H1 (cell line): ENCODE measurements at regions not wholly inside any gene's neighbourhood (a gene's known extent, or its start where the extent isn't known, plus 50 kb on each side); places are given as distances from the start of the nearest gene placed in this dataset.

ENCODE experiments used
- CTCF ChIA-PET: fragments of 300-600 bp; sonication (Branson Sonifier 250); formaldehyde crosslinking; loops from one replicate; lab custom pipeline; 2021; ENCODE audit not compliant: partially characterized antibody; lab: Charles Lee
- POLR2A ChIA-PET: fragments of 300-600 bp; sonication (Branson Sonifier 250); formaldehyde crosslinking; loops from one replicate; lab custom pipeline; 2021; ENCODE audit warnings: inconsistent platforms; ENCODE audit not compliant: partially characterized antibody; lab: Charles Lee
- DNase-seq, 2 experiments: peaks; one replicate each; pipeline versions ENCODE4 v3.0.0 to v3.0.0-alpha.2; 2010 to 2022; ENCODE audit warnings: low spot score in 2 of 2, low read depth in 1 of 2, mixed read lengths in 1 of 2
- FAIRE-seq: peaks from 2 replicates; lab custom pipeline; 2011; peaks lifted over from hg19 to GRCh38; lab: Jason Lieb, UNC
- H2AFZ ChIP-seq: 2 replicates; pipeline ENCODE4 v1.8.1; 2012; ENCODE audit warnings: low read length, inconsistent platforms
- H2AK5ac ChIP-seq: 2 replicates; pipeline ENCODE4 v1.6.1; 2013; ENCODE audit warnings: low read depth, low read length
- H2BK120ac ChIP-seq: replicated peaks from 2 replicates; pipeline ENCODE3; 2013; ENCODE audit warnings: low read depth, low read length, inconsistent platforms
- H2BK12ac ChIP-seq: 2 replicates; pipeline ENCODE4 v1.6.1; 2013; ENCODE audit warnings: low read depth, low read length
- H2BK15ac ChIP-seq: 2 replicates; pipeline ENCODE4 v1.6.1; 2013; ENCODE audit warnings: low read length
- H2BK20ac ChIP-seq: 2 replicates; pipeline ENCODE4 v1.6.1; 2013; ENCODE audit warnings: low read length
- H2BK5ac ChIP-seq: 2 replicates; pipeline ENCODE4 v1.6.1; 2013; ENCODE audit warnings: low read depth, low read length
- H3K14ac ChIP-seq: 2 replicates; pipeline ENCODE4 v1.6.1; 2013; ENCODE audit warnings: inconsistent platforms; ENCODE audit not compliant: insufficient read length
- H3K18ac ChIP-seq: 2 replicates; pipeline ENCODE4 v1.6.1; 2013; ENCODE audit warnings: low read length; ENCODE audit errors: extremely low read depth
- H3K23ac ChIP-seq: 2 replicates; pipeline ENCODE4 v1.6.1; 2013; ENCODE audit warnings: inconsistent platforms; ENCODE audit not compliant: insufficient read length
- H3K23me2 ChIP-seq: 2 replicates; pipeline ENCODE4 v1.6.1; 2013; ENCODE audit warnings: low read depth, low read length
- H3K27ac ChIP-seq: 2 replicates; pipeline ENCODE4 v1.6.1; 2011; ENCODE audit warnings: low read depth, low read length, inconsistent platforms
- H3K27me3 ChIP-seq, 4 experiments: replicated peaks in 1 of 4; 1 replicate in 1 of 4; 2 replicates in 3 of 4; pipeline versions ENCODE4 v1.6.1 to v1.8.1; 2011 to 2013; ENCODE audit warnings: low read length in 3 of 4, mild to moderate bottlenecking in 3 of 4, inconsistent platforms in 2 of 4, mixed read lengths in 2 of 4, moderate library complexity in 1 of 4; ENCODE audit not compliant: control insufficient read depth in 3 of 4, insufficient read depth in 3 of 4; ENCODE audit errors: extremely low read depth in 1 of 4
- H3K36me3 ChIP-seq, 4 experiments: 2 replicates each; pipeline versions ENCODE4 v1.6.1 to v1.8.1; 2011 to 2013; ENCODE audit warnings: mild to moderate bottlenecking in 4 of 4, low read length in 3 of 4, moderate library complexity in 2 of 4, control low read depth in 1 of 4, inconsistent platforms in 1 of 4; ENCODE audit not compliant: insufficient read depth in 4 of 4, control insufficient read depth in 2 of 4
- H3K4ac ChIP-seq: replicated peaks from 2 replicates; pipeline ENCODE3; 2013; ENCODE audit warnings: low read length, low read depth, mixed read lengths, inconsistent platforms; ENCODE audit not compliant: insufficient read length
- H3K4me1 ChIP-seq, 4 experiments: replicated peaks in 1 of 4; 1 replicate in 1 of 4; 2 replicates in 3 of 4; pipeline versions ENCODE4 v1.6.1 to v1.8.1; 2011 to 2013; ENCODE audit warnings: low read length in 3 of 4, inconsistent platforms in 2 of 4, mixed read lengths in 1 of 4; ENCODE audit not compliant: insufficient read depth in 4 of 4, control insufficient read depth in 3 of 4
- H3K4me2 ChIP-seq, 2 experiments: 2 replicates each; pipeline versions ENCODE4 v1.6.1 to v1.8.1; 2011 to 2013; ENCODE audit warnings: low read depth in 2 of 2, low read length in 2 of 2, control low read depth in 1 of 2, inconsistent platforms in 1 of 2, mild to moderate bottlenecking in 1 of 2; ENCODE audit not compliant: insufficient read depth in 1 of 2
- H3K4me3 ChIP-seq, 4 experiments: fragments of 200-600, 300-600 bp in 1 of 4; sonication (generic), shearing (Covaris generic), sonication (Bioruptor Twin) in 1 of 4; 2 replicates each; pipeline versions ENCODE4 v1.5.1 to v1.8.1; 2011 to 2016; ENCODE audit warnings: low read length in 4 of 4, low read depth in 3 of 4, control low read depth in 2 of 4, inconsistent platforms in 2 of 4, mild to moderate bottlenecking in 2 of 4, mixed read lengths in 1 of 4, moderate library complexity in 1 of 4; ENCODE audit not compliant: insufficient read depth in 2 of 4; ENCODE audit errors: extremely low read depth in 1 of 4
- H3K56ac ChIP-seq: replicated peaks from 2 replicates; pipeline ENCODE3; 2013; ENCODE audit warnings: low read depth, mild to moderate bottlenecking, mixed read lengths, low read length, inconsistent platforms; ENCODE audit not compliant: insufficient read length
- H3K79me1 ChIP-seq: 2 replicates; pipeline ENCODE4 v1.6.1; 2013; ENCODE audit warnings: low read depth, low read length, control low read depth
- H3K79me2 ChIP-seq, 2 experiments: 2 replicates each; pipeline versions ENCODE4 v1.6.1 to v1.8.1; 2012 to 2013; ENCODE audit warnings: low read length in 2 of 2, mild to moderate bottlenecking in 2 of 2, inconsistent platforms in 1 of 2; ENCODE audit not compliant: insufficient read depth in 2 of 2, control insufficient read depth in 1 of 2
- H3K9ac ChIP-seq, 4 experiments: replicated peaks in 1 of 4; 1 replicate in 1 of 4; 2 replicates in 3 of 4; pipeline versions ENCODE4 v1.6.1 to v1.8.1; 2011 to 2013; ENCODE audit warnings: low read depth in 3 of 4, low read length in 3 of 4, control low read depth in 2 of 4, mild to moderate bottlenecking in 2 of 4, moderate library complexity in 2 of 4, inconsistent platforms in 1 of 4; ENCODE audit errors: extremely low read depth in 1 of 4
- H3K9me3 ChIP-seq, 2 experiments: 2 replicates each; pipeline versions ENCODE4 v1.6.1 to v1.8.1; 2012 to 2013; ENCODE audit warnings: mild to moderate bottlenecking in 2 of 2, moderate library complexity in 2 of 2, control low read depth in 1 of 2, inconsistent platforms in 1 of 2, low read depth in 1 of 2, low read length in 1 of 2, mixed read lengths in 1 of 2; ENCODE audit not compliant: insufficient read depth in 2 of 2
- H4K20me1 ChIP-seq, 2 experiments: replicated peaks in 1 of 2; 2 replicates each; pipeline versions ENCODE3 to v1.8.1; 2011 to 2013; ENCODE audit warnings: inconsistent platforms in 2 of 2, low read length in 2 of 2, mild to moderate bottlenecking in 1 of 2; ENCODE audit not compliant: insufficient read depth in 2 of 2, control insufficient read depth in 1 of 2
- H4K5ac ChIP-seq: 2 replicates; pipeline ENCODE4 v1.6.1; 2013; ENCODE audit warnings: low read length, low read depth, mixed read lengths, inconsistent platforms; ENCODE audit not compliant: insufficient read length
- H4K8ac ChIP-seq: 2 replicates; pipeline ENCODE4 v1.8.0; 2013; ENCODE audit warnings: mild to moderate bottlenecking, moderate library complexity, low read length, inconsistent platforms; ENCODE audit not compliant: insufficient read depth; ENCODE audit errors: extremely low read depth
- H4K91ac ChIP-seq: replicated peaks from 2 replicates; pipeline ENCODE3; 2013; ENCODE audit warnings: low read length, mixed read lengths, inconsistent platforms; ENCODE audit not compliant: insufficient read length
- CTCF ChIP-seq, 3 experiments: IDR thresholded peaks; 1 replicate in 2 of 3; 2 replicates in 1 of 3; pipeline versions ENCODE4 v1.5.1 to v1.6.1; 2011; ENCODE audit warnings: low read length in 3 of 3, mild to moderate bottlenecking in 3 of 3, inconsistent platforms in 2 of 3, low read depth in 1 of 3, moderate library complexity in 1 of 3; ENCODE audit not compliant: insufficient read depth in 1 of 3; ENCODE audit errors: control extremely low read depth in 1 of 3
- RAD21 ChIP-seq, 2 experiments: IDR thresholded peaks in 1 of 2; conservative IDR thresholded peaks in 1 of 2; 2 replicates each; pipeline ENCODE4 v1.6.1; 2011; ENCODE audit warnings: low read depth in 2 of 2, low read length in 2 of 2, improper control_type of control experiment in 1 of 2, inconsistent platforms in 1 of 2, mild to moderate bottlenecking in 1 of 2, moderate library complexity in 1 of 2
- WGBS, 2 experiments: shearing (Covaris generic) in 1 of 2; methylation state at CpG; one replicate each; pipeline versions ENCODE4 v1.1.6 to v1.1.7; 2013 to 2015; ENCODE audit warnings: low lambda C conversion rate in 2 of 2, mixed read lengths in 2 of 2, inconsistent platforms in 1 of 2, low coverage in 1 of 2, missing lambda C conversion rate in 1 of 2; ENCODE audit not compliant: insufficient replicate concordance in 2 of 2, insufficient coverage in 1 of 2, insufficient read length in 1 of 2; ENCODE audit errors: extremely low coverage in 1 of 2, missing lambda C conversion rate in 1 of 2; 5-methylcytosine and 5-hydroxymethylcytosine counted together
- TF ChIP-seq, protein P1 (sequence below): IDR thresholded peaks from 2 replicates; pipeline ENCODE4 v1.6.1; 2012; ENCODE audit warnings: inconsistent platforms

DNA sequence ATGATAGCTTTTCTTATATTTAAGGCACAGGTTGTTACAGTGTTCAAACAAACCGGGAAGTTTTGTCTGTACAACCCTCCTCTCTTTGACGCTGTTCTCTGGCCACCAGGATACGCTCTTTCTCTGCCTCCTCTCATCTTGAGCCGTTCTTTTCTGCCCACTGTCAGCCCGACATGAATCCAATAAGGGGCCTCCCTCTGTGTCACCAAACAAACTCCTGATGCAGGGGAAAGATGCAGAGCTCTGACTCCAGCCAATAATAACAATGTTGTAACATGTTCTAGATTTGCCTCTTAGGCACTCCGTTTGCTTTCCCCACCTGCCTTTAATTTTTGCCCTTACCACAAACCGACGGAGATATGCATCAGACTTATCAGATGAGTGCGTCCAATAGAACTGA, 449.3 kb downstream of the SLC4A3 start:
- H3K4me2 ChIP-seq: no peak overlapping the region
- no peak overlapping the region for H3K18ac ChIP-seq
- ChIA-PET CTCF (interaction anchor here (1.4 to 2.7 kb wide), 3 partner anchors 9 to 23 kb away, joined by 3 to 11 read pairs (median 4); no protein-coding TSS in a partner anchor), POLR2A (no interaction called here)
- FAIRE-seq (no peak), DNase-seq (no peak)
- no peak overlapping the region for H2BK20ac ChIP-seq
- H3K56ac ChIP-seq: no peak overlapping the region
- H2AFZ ChIP-seq: no peak overlapping the region
- H2BK12ac ChIP-seq: no peak overlapping the region
- H3K23ac ChIP-seq: no peak overlapping the region
- TF ChIP-seq RAD21 (IDR thresholded peaks at IDR 0.05 in 1 of 2, conservative IDR thresholded peaks at IDR 0.05 in 1 of 2; ENCODE audit: low read depth in 2 of 2, low read length in 2 of 2): peak; percentile 47 to 57
- TF ChIP-seq CTCF (IDR thresholded peaks at IDR 0.05; ENCODE audit: control extremely low read depth in 1 of 3, insufficient read depth in 1 of 3, low read depth in 1 of 3, low read length in 3 of 3): peak in 2 of 3 experiments; percentile 11 to 36; a peak in 1 of 4 replicates
- TF ChIP-seq, protein P1, sequence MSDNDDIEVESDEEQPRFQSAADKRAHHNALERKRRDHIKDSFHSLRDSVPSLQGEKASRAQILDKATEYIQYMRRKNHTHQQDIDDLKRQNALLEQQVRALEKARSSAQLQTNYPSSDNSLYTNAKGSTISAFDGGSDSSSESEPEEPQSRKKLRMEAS: no peak
- H2BK15ac ChIP-seq: no peak overlapping the region
- H3K79me2 ChIP-seq: no peaks in the 10 kb centered on the region
- H3K79me1 ChIP-seq: no peaks in the 10 kb centered on the region
- H4K8ac ChIP-seq: no peak overlapping the region
- H3K14ac ChIP-seq: no peak overlapping the region
- peaks cover 0 to 3% (median 1%) of the 10 kb centered on the region in 4 experiments; a peak in 5 of 7 replicates for H3K4me1 ChIP-seq
- H4K91ac ChIP-seq: no peak overlapping the region
- no peak overlapping the region for H4K5ac ChIP-seq
- no peaks in the 10 kb centered on the region for H3K23me2 ChIP-seq
- no peaks in the 10 kb centered on the region for H3K27me3 ChIP-seq
- no peak overlapping the region for H2BK5ac ChIP-seq
- H4K20me1 ChIP-seq: no peaks in the 10 kb centered on the region
- no peak overlapping the region for H2AK5ac ChIP-seq
- H3K9ac ChIP-seq: no peak overlapping the region
- no peaks in the 10 kb centered on the region for H3K36me3 ChIP-seq
- 89% methylated on average over 9 of the region's 9 CpGs; no CpG with 5 or more reads in 1 of the 2 experiments for WGBS, 2 experiments
- no peak overlapping the region for H2BK120ac ChIP-seq
- no peak overlapping the region for H3K27ac ChIP-seq
- H3K4me3 ChIP-seq: no peak overlapping the region
- no peaks in the 10 kb centered on the region for H3K9me3 ChIP-seq
- no peak overlapping the region for H3K4ac ChIP-seq
